SU-DHL-6 (cell line): ENCODE measurements at regions not wholly inside any gene's neighbourhood (a gene's known extent, or its start where the extent isn't known, plus 50 kb on each side); places are given as distances from the start of the nearest gene placed in this dataset.

Source experiments
- H2AFZ ChIP-seq: fragments of 200-600 bp; sonication (generic); 2 replicates; pipeline ENCODE4 v1.6.1; 2014; ENCODE audit warnings: low read depth, mild to moderate bottlenecking, moderate library complexity, mixed read lengths, antibody characterized with exemption, low read length; ENCODE audit not compliant: severe bottlenecking
- H3F3A ChIP-seq: fragments of 200-600 bp; shearing (Covaris generic); 2 replicates; pipeline ENCODE4 v1.6.0; 2016; ENCODE audit warnings: antibody characterized with exemption, mild to moderate bottlenecking; ENCODE audit not compliant: insufficient read depth
- H3K27ac ChIP-seq: fragments of 200-600 bp; sonication (generic); 2 replicates; pipeline ENCODE4 v1.5.1; 2016; ENCODE audit warnings: low read depth, mild to moderate bottlenecking, low read length, moderate library complexity, mixed read lengths
- H3K27me3 ChIP-seq: fragments of 200-600 bp; sonication (generic), shearing (Covaris generic); 2 replicates; pipeline ENCODE4 v1.6.0; 2014; ENCODE audit warnings: mild to moderate bottlenecking, low read length
- H3K36me3 ChIP-seq: fragments of 200-600 bp; sonication (generic); 2 replicates; pipeline ENCODE4 v1.6.1; 2014; ENCODE audit warnings: mild to moderate bottlenecking, low read length, mixed read lengths
- H3K4me2 ChIP-seq: fragments of 300-600, 200-600 bp; shearing (Covaris generic), sonication (generic); 2 replicates; pipeline ENCODE4 v1.6.0; 2014; ENCODE audit warnings: low read length, low read depth, mild to moderate bottlenecking; ENCODE audit not compliant: poor library complexity, severe bottlenecking
- H3K4me3 ChIP-seq: fragments of 200-600 bp; sonication (generic); 2 replicates; pipeline ENCODE4 v1.5.1; 2014; ENCODE audit warnings: antibody characterized with exemption, low read length, mild to moderate bottlenecking, mixed read lengths; ENCODE audit not compliant: insufficient read depth, poor library complexity, severe bottlenecking
- H3K79me2 ChIP-seq: fragments of 200-600 bp; sonication (generic); 2 replicates; pipeline ENCODE4 v1.6.1; 2014; ENCODE audit warnings: mild to moderate bottlenecking, low read length, moderate library complexity; ENCODE audit not compliant: insufficient read depth
- H3K9ac ChIP-seq: fragments of 200-600 bp; sonication (generic); 2 replicates; pipeline ENCODE4 v1.7.0; 2014; ENCODE audit warnings: mild to moderate bottlenecking, low read length
- H3K9me2 ChIP-seq: fragments of 200-600 bp; sonication (generic); replicated peaks from 2 replicates; pipeline ENCODE4 v1.6.1; 2014; ENCODE audit warnings: low read length; ENCODE audit not compliant: insufficient read depth
- H3K9me3 ChIP-seq: fragments of 200-600 bp; sonication (generic); 2 replicates; pipeline ENCODE4 v1.6.1; 2014; ENCODE audit warnings: low read length, mixed read lengths; ENCODE audit not compliant: insufficient read depth
- H4K20me1 ChIP-seq: fragments of 200-600 bp; sonication (generic); 2 replicates; pipeline ENCODE4 v1.6.1; 2014; ENCODE audit warnings: low read depth, mild to moderate bottlenecking, antibody characterized with exemption, low read length, moderate library complexity, mixed read lengths
- CTCF ChIP-seq: fragments of 200-600 bp; sonication (generic); IDR thresholded peaks from one replicate; pipeline ENCODE4 v1.5.1; 2017; ENCODE audit warnings: antibody characterized with exemption, mild to moderate bottlenecking, low read length, moderate library complexity; ENCODE audit not compliant: insufficient read depth, poor library complexity, severe bottlenecking
- EZH2phosphoT487 ChIP-seq: fragments of 200-600 bp; sonication (generic), shearing (Covaris generic); conservative IDR thresholded peaks from 2 replicates; pipeline ENCODE4 v1.6.1; 2018; ENCODE audit warnings: mild to moderate bottlenecking, antibody characterized with exemption, low read length, moderate library complexity, mixed read lengths

DNA sequence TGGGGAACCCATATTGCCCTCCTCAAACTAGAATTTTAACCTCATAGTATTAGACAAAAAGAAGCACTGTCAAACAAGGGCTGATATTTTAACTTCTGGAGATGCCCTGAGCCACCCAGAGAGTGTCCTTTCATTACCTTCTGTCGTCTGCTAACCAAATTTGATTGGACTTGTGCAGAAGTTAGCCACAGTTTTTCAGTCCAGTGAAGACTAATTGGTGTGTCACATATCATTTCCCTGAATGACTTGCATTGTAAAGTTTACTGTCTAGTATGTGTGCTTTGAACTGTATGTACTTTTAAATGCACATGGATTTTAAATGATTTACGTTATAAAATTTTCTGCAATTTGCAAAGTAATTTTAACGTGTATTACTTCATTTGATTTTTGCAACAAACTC, 646.5 kb downstream of the SATB2 start:
- Histone ChIP-seq H3K4me3 (no peak overlapping the region), H4K20me1 (no peaks in the 10 kb centered on the region), H3K27me3 (no peaks in the 10 kb centered on the region), H3K9ac (no peak overlapping the region), H3K36me3 (no peaks in the 10 kb centered on the region), H3K4me2 (no peak overlapping the region), H2AFZ (no peak overlapping the region), H3K9me2 (no peaks in the 10 kb centered on the region), H3K9me3 (no peaks in the 10 kb centered on the region), H3K27ac (no peak overlapping the region), H3K79me2 (no peaks in the 10 kb centered on the region), H3F3A (no peaks in the 10 kb centered on the region)
- TF ChIP-seq EZH2phosphoT487 (no peak), CTCF (no peak)

DNA sequence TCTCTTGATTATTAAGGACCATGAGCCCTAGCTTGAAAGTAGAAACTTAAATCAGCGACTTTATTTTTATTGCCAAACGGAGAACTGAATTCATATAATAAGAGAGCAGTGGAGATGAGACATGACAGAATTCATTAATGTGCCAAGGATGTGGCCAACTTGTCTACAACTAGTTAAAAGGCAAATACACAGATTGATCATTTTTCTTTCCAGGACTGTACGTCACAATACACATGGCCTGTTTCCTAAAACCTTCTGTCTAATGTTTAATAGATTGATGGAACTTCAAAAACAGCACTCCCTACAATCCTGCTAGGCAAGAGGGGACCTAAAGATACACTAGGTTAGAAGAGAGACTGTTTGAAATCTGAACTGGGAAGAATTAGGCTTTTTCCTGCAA, 647.8 kb downstream of the SATB2 start:
- Histone ChIP-seq H3K9me3 (no peaks in the 10 kb centered on the region), H3K27me3 (no peaks in the 10 kb centered on the region), H2AFZ (no peak overlapping the region), H3K4me3 (no peak overlapping the region), H3K9ac (no peak overlapping the region), H3F3A (no peaks in the 10 kb centered on the region), H3K9me2 (no peaks in the 10 kb centered on the region), H4K20me1 (no peaks in the 10 kb centered on the region), H3K27ac (no peak overlapping the region), H3K79me2 (no peaks in the 10 kb centered on the region), H3K4me2 (no peak overlapping the region), H3K36me3 (no peaks in the 10 kb centered on the region)
- TF ChIP-seq EZH2phosphoT487 (no peak), CTCF (no peak)

- no peaks in the 10 kb centered on the region for H3K9me2 ChIP-seq
- no peak for TF ChIP-seq CTCF
- no peak for TF ChIP-seq EZH2phosphoT487
- no peaks in the 10 kb centered on the region for H4K20me1 ChIP-seq
- no peaks in the 10 kb centered on the region for H3K36me3 ChIP-seq
- H3F3A ChIP-seq = no peaks in the 10 kb centered on the region
- no peaks in the 10 kb centered on the region for H3K9me3 ChIP-seq
- H3K79me2 ChIP-seq = no peaks in the 10 kb centered on the region
- H3K27me3 ChIP-seq = no peaks in the 10 kb centered on the region
- no peak overlapping the region for H3K4me3 ChIP-seq
- no peak overlapping the region for H2AFZ ChIP-seq
- H3K27ac ChIP-seq = no peak overlapping the region
- H3K4me2 ChIP-seq = no peak overlapping the region
- H3K9ac ChIP-seq = no peak overlapping the region
Observed at GRCh38 chr2:198807131-198807530, 650.6 kb downstream of the SATB2 start.

- Histone ChIP-seq H3K27ac (no peak overlapping the region), H2AFZ (no peak overlapping the region), H3K9me2 (no peaks in the 10 kb centered on the region), H3K79me2 (no peaks in the 10 kb centered on the region), H3K27me3 (no peaks in the 10 kb centered on the region), H3K9ac (no peak overlapping the region), H3K36me3 (no peaks in the 10 kb centered on the region), H3K9me3 (no peaks in the 10 kb centered on the region), H3F3A (no peaks in the 10 kb centered on the region), H3K4me2 (no peak overlapping the region), H3K4me3 (no peak overlapping the region), H4K20me1 (no peaks in the 10 kb centered on the region)
- TF ChIP-seq EZH2phosphoT487 = no peak
- TF ChIP-seq CTCF = no peak
Observed at GRCh38 chr2:198795419-198795818, 662.3 kb downstream of the SATB2 start.
